Sigmoid colon (tissue), 4 donors: ENCODE measurements at regions not wholly inside any gene's neighbourhood (a gene's known extent, or its start where the extent isn't known, plus 50 kb on each side); places are given as distances from the start of the nearest gene placed in this dataset.
"Not testable (repeated sequence)": the region's sequence is repeated elsewhere in the genome, so short reads cannot be mapped to it uniquely, and the experiment has no call there.

Source experiments
- POLR2AphosphoS5 ChIP-seq, 4 donors: sonication (generic); formaldehyde crosslinking; IDR thresholded peaks; one replicate each; pipeline ENCODE4 v1.6.1; 2017; ENCODE audit warnings: antibody characterized with exemption in 4 of 4
- TF ChIP-seq, protein P1 (sequence below), 4 experiments: fragments of 450-650 bp in 3 of 4; fragments of 200-600 bp in 1 of 4; IDR thresholded peaks; one replicate each; pipeline ENCODE4 v1.5.1; 2016 to 2019; ENCODE audit warnings: antibody characterized with exemption in 4 of 4, mild to moderate bottlenecking in 3 of 4, moderate library complexity in 2 of 4

GRCh38 chr10:20370977-20371533 lies 526.1 kb downstream of the NEBL start:
- not testable (repeated sequence) for TF ChIP-seq POLR2AphosphoS5 (IDR thresholded peaks at IDR 0.05)
- TF ChIP-seq, protein P1, sequence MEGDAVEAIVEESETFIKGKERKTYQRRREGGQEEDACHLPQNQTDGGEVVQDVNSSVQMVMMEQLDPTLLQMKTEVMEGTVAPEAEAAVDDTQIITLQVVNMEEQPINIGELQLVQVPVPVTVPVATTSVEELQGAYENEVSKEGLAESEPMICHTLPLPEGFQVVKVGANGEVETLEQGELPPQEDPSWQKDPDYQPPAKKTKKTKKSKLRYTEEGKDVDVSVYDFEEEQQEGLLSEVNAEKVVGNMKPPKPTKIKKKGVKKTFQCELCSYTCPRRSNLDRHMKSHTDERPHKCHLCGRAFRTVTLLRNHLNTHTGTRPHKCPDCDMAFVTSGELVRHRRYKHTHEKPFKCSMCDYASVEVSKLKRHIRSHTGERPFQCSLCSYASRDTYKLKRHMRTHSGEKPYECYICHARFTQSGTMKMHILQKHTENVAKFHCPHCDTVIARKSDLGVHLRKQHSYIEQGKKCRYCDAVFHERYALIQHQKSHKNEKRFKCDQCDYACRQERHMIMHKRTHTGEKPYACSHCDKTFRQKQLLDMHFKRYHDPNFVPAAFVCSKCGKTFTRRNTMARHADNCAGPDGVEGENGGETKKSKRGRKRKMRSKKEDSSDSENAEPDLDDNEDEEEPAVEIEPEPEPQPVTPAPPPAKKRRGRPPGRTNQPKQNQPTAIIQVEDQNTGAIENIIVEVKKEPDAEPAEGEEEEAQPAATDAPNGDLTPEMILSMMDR (IDR thresholded peaks at IDR 0.05) = not testable (repeated sequence)
